ENCODE measurements at regions not wholly inside any gene's neighbourhood (a gene's known extent, or its start where the extent isn't known, plus 50 kb on each side); places are given as distances from the start of the nearest gene placed in this dataset.

DNA sequence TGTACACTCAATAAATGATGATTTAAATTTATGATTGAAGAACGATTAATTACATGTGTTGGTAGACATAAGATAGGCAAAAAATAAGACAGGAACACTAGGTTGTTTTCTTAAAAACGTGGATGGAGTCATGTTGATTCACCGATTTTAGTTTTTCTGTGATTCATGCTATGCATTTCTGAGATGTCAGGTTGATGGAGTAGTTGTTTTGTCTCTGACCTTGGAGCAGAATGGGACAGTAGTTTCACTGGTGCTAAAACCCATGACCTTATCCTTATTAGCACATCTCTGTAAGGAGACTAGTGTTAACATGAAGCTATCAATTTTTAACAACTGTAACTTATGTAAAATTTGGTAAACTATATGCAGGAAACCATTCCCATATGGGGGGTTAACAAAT, 611.6 kb upstream of the FZD8 start:
- H3K4me2 ChIP-seq (ENCODE audit: low read depth, low read length), result no peak overlapping the region
- 0% methylated on average over 1 of the region's 3 CpGs; no CpG with 5 or more reads in 1 of the 2 experiments for WGBS, 2 experiments (ENCODE audit: extremely low coverage in 2 of 2, insufficient read length in 1 of 2)
- no peaks in the 10 kb centered on the region for H3K9me3 ChIP-seq (ENCODE audit: control insufficient read depth, insufficient read depth, low read length)
- H4K20me1 ChIP-seq (ENCODE audit: insufficient read depth, low read length), result no peaks in the 10 kb centered on the region
- ChIA-PET POLR2A (ENCODE audit: unreplicated experiment) (no interaction called here), CTCF (no interaction called here)
- H2BK20ac ChIP-seq (ENCODE audit: low read depth, low read length), result no peak overlapping the region
- no peak overlapping the region for H3K14ac ChIP-seq (replicated peaks; ENCODE audit: low read depth, low read length)
- H2BK5ac ChIP-seq (ENCODE audit: low read depth, low read length, poor library complexity, severe bottlenecking), result no peak overlapping the region
- no peaks in the 10 kb centered on the region for H3K79me1 ChIP-seq (ENCODE audit: low read depth in 1 of 2, low read length in 2 of 2)
- no peak overlapping the region for H2AK9ac ChIP-seq (replicated peaks; ENCODE audit: low read depth, low read length, poor library complexity)
- TF ChIP-seq, protein P1, sequence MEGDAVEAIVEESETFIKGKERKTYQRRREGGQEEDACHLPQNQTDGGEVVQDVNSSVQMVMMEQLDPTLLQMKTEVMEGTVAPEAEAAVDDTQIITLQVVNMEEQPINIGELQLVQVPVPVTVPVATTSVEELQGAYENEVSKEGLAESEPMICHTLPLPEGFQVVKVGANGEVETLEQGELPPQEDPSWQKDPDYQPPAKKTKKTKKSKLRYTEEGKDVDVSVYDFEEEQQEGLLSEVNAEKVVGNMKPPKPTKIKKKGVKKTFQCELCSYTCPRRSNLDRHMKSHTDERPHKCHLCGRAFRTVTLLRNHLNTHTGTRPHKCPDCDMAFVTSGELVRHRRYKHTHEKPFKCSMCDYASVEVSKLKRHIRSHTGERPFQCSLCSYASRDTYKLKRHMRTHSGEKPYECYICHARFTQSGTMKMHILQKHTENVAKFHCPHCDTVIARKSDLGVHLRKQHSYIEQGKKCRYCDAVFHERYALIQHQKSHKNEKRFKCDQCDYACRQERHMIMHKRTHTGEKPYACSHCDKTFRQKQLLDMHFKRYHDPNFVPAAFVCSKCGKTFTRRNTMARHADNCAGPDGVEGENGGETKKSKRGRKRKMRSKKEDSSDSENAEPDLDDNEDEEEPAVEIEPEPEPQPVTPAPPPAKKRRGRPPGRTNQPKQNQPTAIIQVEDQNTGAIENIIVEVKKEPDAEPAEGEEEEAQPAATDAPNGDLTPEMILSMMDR (conservative IDR thresholded peaks at IDR 0.05; ENCODE audit: low read depth, low read length), result no peak
- TF ChIP-seq BHLHE40 (IDR thresholded peaks at IDR 0.05; ENCODE audit: low read depth, low read length), result no peak
- TF ChIP-seq MXI1 (IDR thresholded peaks at IDR 0.05; ENCODE audit: borderline replicate concordance, low read depth, low read length), result no peak
- no peak for TF ChIP-seq RCOR1 (IDR thresholded peaks at IDR 0.05; ENCODE audit: insufficient replicate concordance, low read length)
- no peak for TF ChIP-seq CHD1 (IDR thresholded peaks at IDR 0.05; ENCODE audit: low read depth, low read length)
- TF ChIP-seq MAZ (IDR thresholded peaks at IDR 0.05; ENCODE audit: borderline replicate concordance, low read depth, low read length), result no peak
- TF ChIP-seq POLR2A (IDR thresholded peaks at IDR 0.05; ENCODE audit: low read depth, low read length), result no peak
- TF ChIP-seq CEBPB (IDR thresholded peaks at IDR 0.05; ENCODE audit: low read depth, low read length), result no peak
- TF ChIP-seq RFX5 (IDR thresholded peaks at IDR 0.05; ENCODE audit: low read depth, low read length), result no peak
- no peak for TF ChIP-seq NFE2L2 (IDR thresholded peaks at IDR 0.05; ENCODE audit: low read depth, low read length)
- no peaks in the 10 kb centered on the region for H3K27me3 ChIP-seq (ENCODE audit: control insufficient read depth, insufficient read depth, low read length)
- no peak overlapping the region for H3K18ac ChIP-seq (ENCODE audit: low read depth, low read length)
- in situ Hi-C loops (cut with MboI; ENCODE audit: low sequenced_read_pairs) (no loop called here), intact Hi-C loops (cut with micrococcal nuclease) (no loop called here), dilution Hi-C loops (cut with HindIII; ENCODE audit: low sequenced_read_pairs, unreplicated experiment) (no loop called here)
- H3K56ac ChIP-seq (ENCODE audit: extremely low read depth, insufficient read depth, low read length), result no peak overlapping the region
- H2AK5ac ChIP-seq (ENCODE audit: low read depth, low read length), result no peak overlapping the region
- H2BK120ac ChIP-seq (ENCODE audit: low read depth, low read length), result no peak overlapping the region
- H4K91ac ChIP-seq (ENCODE audit: insufficient read depth, low read depth, low read length), result no peak overlapping the region
- H3K9ac ChIP-seq (ENCODE audit: low read depth, low read length), result no peak overlapping the region
- no peaks in the 10 kb centered on the region for H3K36me3 ChIP-seq (ENCODE audit: control insufficient read depth, insufficient read depth, low read length)
- no peak overlapping the region for H4K5ac ChIP-seq (ENCODE audit: low read depth, low read length)
- DNase-seq, result no peak
- H2BK15ac ChIP-seq (ENCODE audit: low read depth, low read length), result no peak overlapping the region
- no peak overlapping the region for H3K27ac ChIP-seq (ENCODE audit: insufficient read depth, low read length)
- H3K9me1 ChIP-seq (ENCODE audit: insufficient read depth, low read length), result no peaks in the 10 kb centered on the region
- no peak overlapping the region for H3K4me3 ChIP-seq (ENCODE audit: insufficient read depth, low read depth, low read length)
- no peak overlapping the region for H3K23ac ChIP-seq (ENCODE audit: low read depth, low read length)
- no peak overlapping the region for H3K4ac ChIP-seq (ENCODE audit: low read depth, low read length)
- no peak overlapping the region for H2AFZ ChIP-seq (replicated peaks; ENCODE audit: low read length, poor library complexity)
- H3K4me1 ChIP-seq (ENCODE audit: control insufficient read depth, insufficient read depth, low read length), result peaks cover 2% of the 10 kb centered on the region
- no TSS peak for BruUV-seq (replicated peaks)
- no peak for ATAC-seq (ENCODE audit: low read depth)
- no peak overlapping the region for H4K8ac ChIP-seq (ENCODE audit: low read depth in 2 of 2, low read length in 2 of 2)

Measured in IMR-90 (cell line).